OCI-LY7 (cell line): ENCODE measurements at regions not wholly inside any gene's neighbourhood (a gene's known extent, or its start where the extent isn't known, plus 50 kb on each side); places are given as distances from the start of the nearest gene placed in this dataset.
"Not testable (repeated sequence)": the region's sequence is repeated elsewhere in the genome, so short reads cannot be mapped to it uniquely, and the experiment has no call there.

Experiments
- CTCF ChIP-seq: fragments of 200-600 bp; sonication (generic); conservative IDR thresholded peaks from 2 replicates; pipeline ENCODE4 v1.5.1; 2014; ENCODE audit warnings: mild to moderate bottlenecking, antibody characterized with exemption, low read length, moderate library complexity, mixed read lengths
- EZH2phosphoT487 ChIP-seq: fragments of 200-600 bp; sonication (generic); IDR thresholded peaks from 2 replicates; pipeline ENCODE4 v1.6.1; 2018; ENCODE audit warnings: low read depth, borderline replicate concordance, mild to moderate bottlenecking, mixed run types, antibody characterized with exemption, low read length, moderate library complexity, mixed read lengths

- TF ChIP-seq CTCF, EZH2phosphoT487: not testable (repeated sequence)
Observed at GRCh38 chrY:3088149-3088548, 153.0 kb downstream of the ZFY start.
